Mesenchymal stem cell (in vitro differentiated cells and primary cell): ENCODE measurements at regions not wholly inside any gene's neighbourhood (a gene's known extent, or its start where the extent isn't known, plus 50 kb on each side); places are given as distances from the start of the nearest gene placed in this dataset.

Experiments
- DNase-seq: peaks from one replicate; pipeline ENCODE4 v3.0.0-alpha.2; 2013
- H2AFZ ChIP-seq: one replicate; pipeline ENCODE4 v1.6.1; 2013; ENCODE audit warnings: low read depth, mild to moderate bottlenecking, control low read depth, inconsistent platforms, low read length, moderate library complexity
- H2AK5ac ChIP-seq: 2 replicates; pipeline ENCODE4 v1.6.1; 2013; ENCODE audit warnings: low read length, moderate library complexity, mild to moderate bottlenecking, inconsistent platforms; ENCODE audit not compliant: severe bottlenecking
- H2BK120ac ChIP-seq: one replicate; pipeline ENCODE4 v1.6.1; 2013; ENCODE audit warnings: low read depth, mild to moderate bottlenecking, inconsistent platforms, low read length, moderate library complexity
- H2BK12ac ChIP-seq, 2 experiments: one replicate each; pipeline ENCODE4 v1.6.1; 2013; ENCODE audit warnings: inconsistent platforms in 2 of 2, low read length in 2 of 2, mild to moderate bottlenecking in 2 of 2, moderate library complexity in 2 of 2, control low read depth in 1 of 2
- H2BK15ac ChIP-seq: one replicate; pipeline ENCODE4 v1.6.1; 2013; ENCODE audit warnings: mild to moderate bottlenecking, low read depth, inconsistent platforms; ENCODE audit not compliant: poor library complexity, severe bottlenecking
- H2BK5ac ChIP-seq: 2 replicates; pipeline ENCODE4 v1.6.1; 2013; ENCODE audit warnings: low read depth, mild to moderate bottlenecking, low read length, control low read depth, inconsistent platforms; ENCODE audit not compliant: poor library complexity, severe bottlenecking
- H3K14ac ChIP-seq, 2 experiments: one replicate each; pipeline ENCODE4 v1.6.1; 2013; ENCODE audit warnings: inconsistent platforms in 2 of 2, low read length in 2 of 2, control low read depth in 1 of 2, mild to moderate bottlenecking in 1 of 2, moderate library complexity in 1 of 2
- H3K18ac ChIP-seq, 2 experiments: one replicate each; pipeline ENCODE4 v1.6.1; 2013; ENCODE audit warnings: inconsistent platforms in 2 of 2, low read length in 2 of 2, control low read depth in 1 of 2, low read depth in 1 of 2, mild to moderate bottlenecking in 1 of 2
- H3K23ac ChIP-seq, 2 experiments: one replicate each; pipeline ENCODE4 v1.6.1; 2013; ENCODE audit warnings: inconsistent platforms in 2 of 2, low read length in 2 of 2, mild to moderate bottlenecking in 2 of 2, moderate library complexity in 2 of 2, control low read depth in 1 of 2
- H3K27ac ChIP-seq: 2 replicates; pipeline ENCODE4 v1.5.1; 2013; ENCODE audit warnings: mild to moderate bottlenecking, moderate library complexity, low read length, control low read depth, inconsistent platforms; ENCODE audit not compliant: poor library complexity, severe bottlenecking
- H3K27me3 ChIP-seq, 2 experiments: 2 replicates each; pipeline versions ENCODE4 v1.6.1 to v1.7.0; 2013; ENCODE audit warnings: low read length in 2 of 2, mild to moderate bottlenecking in 2 of 2, moderate library complexity in 2 of 2, control low read depth in 1 of 2, inconsistent platforms in 1 of 2; ENCODE audit not compliant: control insufficient read depth in 1 of 2, insufficient read depth in 1 of 2
- H3K36me3 ChIP-seq, 2 experiments: 2 replicates each; pipeline versions ENCODE4 v1.6.1 to v1.7.0; 2013; ENCODE audit warnings: low read length in 2 of 2, control low read depth in 1 of 2, inconsistent platforms in 1 of 2, low read depth in 1 of 2, mild to moderate bottlenecking in 1 of 2; ENCODE audit not compliant: insufficient read depth in 2 of 2, control insufficient read depth in 1 of 2
- H3K4ac ChIP-seq, 2 experiments: one replicate each; pipeline ENCODE4 v1.6.1; 2013; ENCODE audit warnings: inconsistent platforms in 2 of 2, low read length in 2 of 2, mild to moderate bottlenecking in 2 of 2, moderate library complexity in 2 of 2, control low read depth in 1 of 2, low read depth in 1 of 2
- H3K4me1 ChIP-seq: 2 replicates; pipeline ENCODE4 v1.6.1; 2013; ENCODE audit warnings: low read depth, low read length, control low read depth; ENCODE audit not compliant: control insufficient read depth, insufficient read depth
- H3K4me2 ChIP-seq: 2 replicates; pipeline ENCODE4 v1.6.1; 2013; ENCODE audit warnings: low read length, mild to moderate bottlenecking, inconsistent platforms; ENCODE audit not compliant: poor library complexity, severe bottlenecking
- H3K4me3 ChIP-seq, 2 experiments: 2 replicates each; pipeline versions ENCODE4 v1.5.1 to v1.7.0; 2013; ENCODE audit warnings: low read length in 2 of 2, mild to moderate bottlenecking in 2 of 2, control low read depth in 1 of 2, low read depth in 1 of 2; ENCODE audit not compliant: insufficient read depth in 1 of 2
- H3K79me1 ChIP-seq: replicated peaks from 2 replicates; pipeline ENCODE4 v1.6.1; 2013; ENCODE audit warnings: mild to moderate bottlenecking, control low read depth, low read length, inconsistent platforms; ENCODE audit not compliant: poor library complexity, severe bottlenecking
- H3K9ac ChIP-seq: 2 replicates; pipeline ENCODE4 v1.7.0; 2013; ENCODE audit warnings: mild to moderate bottlenecking, low read length, moderate library complexity
- H3K9me3 ChIP-seq: 2 replicates; pipeline ENCODE4 v1.7.0; 2013; ENCODE audit warnings: mild to moderate bottlenecking, low read length; ENCODE audit not compliant: control insufficient read depth
- H4K8ac ChIP-seq: one replicate; pipeline ENCODE4 v1.6.1; 2013; ENCODE audit warnings: inconsistent platforms, mild to moderate bottlenecking, low read length, moderate library complexity
- H4K91ac ChIP-seq: one replicate; pipeline ENCODE4 v1.6.1; 2013; ENCODE audit warnings: mild to moderate bottlenecking, low read length, inconsistent platforms
- WGBS: methylation state at CpG from one replicate; pipeline ENCODE4 v1.1.7; 2013; ENCODE audit warnings: mixed read lengths; 5-methylcytosine and 5-hydroxymethylcytosine counted together

- H3K4me2 ChIP-seq: no peak overlapping the region
- H3K23ac ChIP-seq: no peak overlapping the region
- H3K36me3 ChIP-seq: no peaks in the 10 kb centered on the region
- no peak overlapping the region for H3K27ac ChIP-seq
- H2BK120ac ChIP-seq: no peak overlapping the region
- H3K14ac ChIP-seq: no peak overlapping the region
- no peak overlapping the region for H2BK5ac ChIP-seq
- no peak overlapping the region for H4K8ac ChIP-seq
- H3K18ac ChIP-seq: no peak overlapping the region
- no peak overlapping the region for H3K4me3 ChIP-seq
- no peaks in the 10 kb centered on the region for H3K79me1 ChIP-seq
- H3K9me3 ChIP-seq: no peaks in the 10 kb centered on the region
- DNase-seq: no peak
- no peak overlapping the region for H3K4ac ChIP-seq
- H2AK5ac ChIP-seq: no peak overlapping the region
- no peaks in the 10 kb centered on the region for H3K4me1 ChIP-seq
- no peak overlapping the region for H2AFZ ChIP-seq
- no peaks in the 10 kb centered on the region for H3K27me3 ChIP-seq
- no peak overlapping the region for H2BK15ac ChIP-seq
- H2BK12ac ChIP-seq: no peak overlapping the region
- no peak overlapping the region for H3K9ac ChIP-seq
- 50% methylated on average over 1 of the region's 1 CpG for WGBS
- no peak overlapping the region for H4K91ac ChIP-seq
Measured at GRCh38 chr1:57989877-57990276, 556.6 kb downstream of the OMA1 start.

DNA sequence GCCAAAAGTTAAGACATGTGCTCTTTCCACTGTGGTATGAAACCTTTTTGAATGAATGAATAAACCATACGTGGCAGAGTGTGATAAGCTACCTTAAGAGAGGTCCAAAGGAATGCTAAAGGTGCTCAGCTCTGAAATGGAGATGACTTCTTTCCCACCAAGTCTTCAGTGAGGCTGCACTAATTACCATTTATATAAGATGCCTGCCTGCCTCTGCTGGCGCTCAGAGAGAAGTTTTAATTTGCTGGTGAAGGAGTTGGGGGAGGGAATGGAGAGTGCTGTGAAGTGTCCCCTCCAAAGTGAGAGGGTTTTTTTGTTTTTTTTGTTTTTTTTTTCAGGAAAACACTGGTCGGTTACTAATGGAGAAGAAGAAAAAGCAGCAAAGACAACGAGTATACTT, 559.0 kb downstream of the OMA1 start:
- no peaks in the 10 kb centered on the region for H3K36me3 ChIP-seq
- no peak overlapping the region for H2BK12ac ChIP-seq
- H2BK5ac ChIP-seq: no peak overlapping the region
- no peak overlapping the region for H4K91ac ChIP-seq
- H3K9me3 ChIP-seq: no peaks in the 10 kb centered on the region
- H3K4me2 ChIP-seq: no peak overlapping the region
- H3K18ac ChIP-seq: no peak overlapping the region
- DNase-seq: no peak
- WGBS: 45% methylated on average over 4 of the region's 4 CpGs
- no peak overlapping the region for H3K23ac ChIP-seq
- no peak overlapping the region for H3K4ac ChIP-seq
- H2BK120ac ChIP-seq: no peak overlapping the region
- no peaks in the 10 kb centered on the region for H3K79me1 ChIP-seq
- H3K9ac ChIP-seq: no peak overlapping the region
- no peak overlapping the region for H2AK5ac ChIP-seq
- no peak overlapping the region for H3K27ac ChIP-seq
- H3K4me1 ChIP-seq: no peaks in the 10 kb centered on the region
- no peak overlapping the region for H3K4me3 ChIP-seq
- no peaks in the 10 kb centered on the region for H3K27me3 ChIP-seq
- no peak overlapping the region for H3K14ac ChIP-seq
- no peak overlapping the region for H2BK15ac ChIP-seq
- H2AFZ ChIP-seq: no peak overlapping the region
- no peak overlapping the region for H4K8ac ChIP-seq

DNA sequence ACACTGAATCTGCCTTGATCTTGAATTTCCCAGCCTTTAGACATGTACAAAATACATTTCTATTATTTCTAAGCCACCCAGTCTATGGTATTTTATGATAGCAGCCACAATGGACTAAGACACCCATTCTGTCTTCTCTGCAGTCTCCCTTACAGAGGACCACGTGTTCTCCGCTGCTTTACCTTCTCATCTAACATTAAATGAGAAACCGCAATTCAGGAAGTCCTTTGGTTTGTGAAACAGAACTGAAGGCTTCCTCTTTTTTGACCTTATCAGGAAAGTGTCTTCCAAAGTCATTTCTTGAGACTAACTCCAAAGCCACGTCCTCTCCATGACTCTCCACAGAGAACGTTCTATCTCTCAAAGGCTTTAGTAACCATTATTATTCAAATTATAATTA, 560.1 kb downstream of the OMA1 start:
- no peaks in the 10 kb centered on the region for H3K27me3 ChIP-seq

DNA sequence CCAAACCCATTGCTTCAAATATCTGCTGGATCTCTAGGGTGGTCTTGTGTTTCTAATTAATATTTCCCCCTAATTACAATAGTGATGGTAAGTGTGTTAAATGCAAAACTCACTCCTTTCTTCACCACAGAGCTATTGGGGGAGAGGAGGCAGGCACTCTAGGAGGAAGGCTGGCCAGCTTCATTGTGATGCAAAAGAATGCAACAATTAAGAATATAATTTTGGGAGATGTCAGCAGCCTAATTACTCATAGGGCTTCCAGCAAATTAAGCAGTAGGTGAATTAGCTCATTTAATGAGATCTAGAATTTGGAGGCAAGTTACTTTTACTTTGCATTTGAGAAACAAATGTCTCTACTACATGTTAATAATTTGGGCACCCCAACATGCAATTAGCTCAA, 560.4 kb upstream of the DAB1 start:
- Histone ChIP-seq H3K27ac (no peak overlapping the region), H4K8ac (no peak overlapping the region), H3K23ac (no peak overlapping the region), H3K79me1 (no peaks in the 10 kb centered on the region), H3K4me2 (no peak overlapping the region), H3K27me3 (no peaks in the 10 kb centered on the region), H3K9ac (no peak overlapping the region), H3K14ac (no peak overlapping the region), H2AK5ac (no peak overlapping the region), H3K4me1 (no peaks in the 10 kb centered on the region), H3K4ac (no peak overlapping the region), H3K4me3 (no peak overlapping the region), H3K36me3 (no peaks in the 10 kb centered on the region), H2AFZ (no peak overlapping the region), H4K91ac (no peak overlapping the region), H2BK5ac (no peak overlapping the region), H2BK15ac (no peak overlapping the region), H2BK120ac (no peak overlapping the region), H3K18ac (no peak overlapping the region), H3K9me3 (no peaks in the 10 kb centered on the region), H2BK12ac (no peak overlapping the region)
- DNase-seq: no peak

More for the DNA sequence above, 560.1 kb downstream of the OMA1 start:
- H4K91ac ChIP-seq: no peak overlapping the region
- no peaks in the 10 kb centered on the region for H3K4me1 ChIP-seq
- no peak overlapping the region for H4K8ac ChIP-seq
- no peak overlapping the region for H2BK15ac ChIP-seq
- no peak overlapping the region for H3K4me2 ChIP-seq
- DNase-seq: no peak
- H3K4ac ChIP-seq: no peak overlapping the region
- H3K9me3 ChIP-seq: no peaks in the 10 kb centered on the region
- H3K18ac ChIP-seq: no peak overlapping the region
- no peak overlapping the region for H2AFZ ChIP-seq
- H2BK120ac ChIP-seq: no peak overlapping the region
- H2AK5ac ChIP-seq: no peak overlapping the region
- H3K27ac ChIP-seq: no peak overlapping the region
- H2BK5ac ChIP-seq: no peak overlapping the region
- H3K14ac ChIP-seq: no peak overlapping the region
- no peak overlapping the region for H3K23ac ChIP-seq
- H2BK12ac ChIP-seq: no peak overlapping the region
- H3K4me3 ChIP-seq: no peak overlapping the region
- WGBS: 70% methylated on average over 5 of the region's 5 CpGs
- H3K36me3 ChIP-seq: no peaks in the 10 kb centered on the region
- no peak overlapping the region for H3K9ac ChIP-seq
- H3K79me1 ChIP-seq: no peaks in the 10 kb centered on the region
